PC-9 (cell line): ENCODE measurements at regions not wholly inside any gene's neighbourhood (a gene's known extent, or its start where the extent isn't known, plus 50 kb on each side); places are given as distances from the start of the nearest gene placed in this dataset.

Experiments
- EZH2 ChIP-seq: fragments of 200-600 bp; sonication (generic); IDR thresholded peaks from 2 replicates; pipeline ENCODE4 v1.8.0; 2017; ENCODE audit warnings: antibody characterized with exemption, low read depth
- TF ChIP-seq, protein P1 (sequence below): fragments of 200-600 bp; sonication (generic); conservative IDR thresholded peaks from 2 replicates; pipeline ENCODE4 v1.6.1; 2017; ENCODE audit warnings: mixed run types, antibody characterized with exemption, mild to moderate bottlenecking, moderate library complexity

- no peak for TF ChIP-seq EZH2
- TF ChIP-seq, protein P1, sequence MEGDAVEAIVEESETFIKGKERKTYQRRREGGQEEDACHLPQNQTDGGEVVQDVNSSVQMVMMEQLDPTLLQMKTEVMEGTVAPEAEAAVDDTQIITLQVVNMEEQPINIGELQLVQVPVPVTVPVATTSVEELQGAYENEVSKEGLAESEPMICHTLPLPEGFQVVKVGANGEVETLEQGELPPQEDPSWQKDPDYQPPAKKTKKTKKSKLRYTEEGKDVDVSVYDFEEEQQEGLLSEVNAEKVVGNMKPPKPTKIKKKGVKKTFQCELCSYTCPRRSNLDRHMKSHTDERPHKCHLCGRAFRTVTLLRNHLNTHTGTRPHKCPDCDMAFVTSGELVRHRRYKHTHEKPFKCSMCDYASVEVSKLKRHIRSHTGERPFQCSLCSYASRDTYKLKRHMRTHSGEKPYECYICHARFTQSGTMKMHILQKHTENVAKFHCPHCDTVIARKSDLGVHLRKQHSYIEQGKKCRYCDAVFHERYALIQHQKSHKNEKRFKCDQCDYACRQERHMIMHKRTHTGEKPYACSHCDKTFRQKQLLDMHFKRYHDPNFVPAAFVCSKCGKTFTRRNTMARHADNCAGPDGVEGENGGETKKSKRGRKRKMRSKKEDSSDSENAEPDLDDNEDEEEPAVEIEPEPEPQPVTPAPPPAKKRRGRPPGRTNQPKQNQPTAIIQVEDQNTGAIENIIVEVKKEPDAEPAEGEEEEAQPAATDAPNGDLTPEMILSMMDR = no peak
Measured at GRCh38 chr5:93022211-93022610, 558.8 kb downstream of the NR2F1-AS1 start.
